ENCODE measurements at regions not wholly inside any gene's neighbourhood (a gene's known extent, or its start where the extent isn't known, plus 50 kb on each side); places are given as distances from the start of the nearest gene placed in this dataset.

- TF ChIP-seq EZH2 (IDR thresholded peaks at IDR 0.05) (no peak), POLR2AphosphoS5 (IDR thresholded peaks at IDR 0.05; ENCODE audit: borderline replicate concordance, low read depth, low read length) (no peak)
These were observed 461.8 kb upstream of the RIOK2 start for GRCh38 chr5:97644896-97645295.

Data from SK-N-MC (cell line).